Bronchial epithelial cell (primary cell): ENCODE measurements at regions not wholly inside any gene's neighbourhood (a gene's known extent, or its start where the extent isn't known, plus 50 kb on each side); places are given as distances from the start of the nearest gene placed in this dataset.
A peak's percentile ranks its signal among the peaks of the same experiment; 100 is the strongest.

Experiments used
- DNase-seq: peaks from one replicate; pipeline ENCODE4 v3.0.0-alpha.2; 2010; ENCODE audit warnings: low read depth
- FAIRE-seq: peaks from 2 replicates; lab custom pipeline; 2011; peaks lifted over from hg19 to GRCh38; lab: Jason Lieb, UNC
- H3K27me3 ChIP-seq: 2 replicates; pipeline ENCODE4 v1.5.1; 2011; ENCODE audit warnings: low read length; ENCODE audit not compliant: control insufficient read depth, insufficient read depth
- H3K36me3 ChIP-seq: 2 replicates; pipeline ENCODE4 v1.5.1; 2011; ENCODE audit warnings: low read length; ENCODE audit not compliant: control insufficient read depth, insufficient read depth
- H3K4me3 ChIP-seq: 2 replicates; pipeline ENCODE4 v1.5.1; 2011; ENCODE audit warnings: mild to moderate bottlenecking, low read depth, low read length, control low read depth
- TF ChIP-seq, protein P1 (sequence below): IDR thresholded peaks from 2 replicates; pipeline ENCODE4 v1.5.1; 2011; ENCODE audit warnings: mild to moderate bottlenecking, moderate library complexity, low read length, control low read depth, inconsistent platforms; ENCODE audit not compliant: insufficient read depth, severe bottlenecking

DNA sequence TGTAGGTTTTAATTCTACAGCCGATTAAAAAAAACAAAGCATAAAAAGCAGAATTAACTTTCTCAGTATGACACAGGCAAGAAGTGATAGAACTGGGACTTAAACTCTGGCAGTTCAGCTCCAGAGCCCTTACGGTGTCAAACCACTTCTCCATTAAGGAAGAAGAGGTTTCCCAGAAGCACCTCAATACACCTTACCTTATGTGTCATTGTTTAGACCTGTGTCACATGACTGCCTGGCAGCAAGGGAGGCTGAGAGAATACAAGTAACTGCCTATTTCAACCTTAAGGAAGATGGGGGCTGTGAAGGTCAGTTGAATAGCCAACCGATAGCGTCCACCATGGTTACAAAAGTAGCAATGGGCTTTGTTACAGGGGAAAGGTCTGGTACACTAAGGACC lies 54.6 kb upstream of the ARHGAP5 start:
- DNase-seq (peak; percentile 26), FAIRE-seq (no peak)
- Histone ChIP-seq H3K27me3 (no peaks in the 10 kb centered on the region), H3K36me3 (no peaks in the 10 kb centered on the region), H3K4me3 (no peak overlapping the region)
- TF ChIP-seq, protein P1, sequence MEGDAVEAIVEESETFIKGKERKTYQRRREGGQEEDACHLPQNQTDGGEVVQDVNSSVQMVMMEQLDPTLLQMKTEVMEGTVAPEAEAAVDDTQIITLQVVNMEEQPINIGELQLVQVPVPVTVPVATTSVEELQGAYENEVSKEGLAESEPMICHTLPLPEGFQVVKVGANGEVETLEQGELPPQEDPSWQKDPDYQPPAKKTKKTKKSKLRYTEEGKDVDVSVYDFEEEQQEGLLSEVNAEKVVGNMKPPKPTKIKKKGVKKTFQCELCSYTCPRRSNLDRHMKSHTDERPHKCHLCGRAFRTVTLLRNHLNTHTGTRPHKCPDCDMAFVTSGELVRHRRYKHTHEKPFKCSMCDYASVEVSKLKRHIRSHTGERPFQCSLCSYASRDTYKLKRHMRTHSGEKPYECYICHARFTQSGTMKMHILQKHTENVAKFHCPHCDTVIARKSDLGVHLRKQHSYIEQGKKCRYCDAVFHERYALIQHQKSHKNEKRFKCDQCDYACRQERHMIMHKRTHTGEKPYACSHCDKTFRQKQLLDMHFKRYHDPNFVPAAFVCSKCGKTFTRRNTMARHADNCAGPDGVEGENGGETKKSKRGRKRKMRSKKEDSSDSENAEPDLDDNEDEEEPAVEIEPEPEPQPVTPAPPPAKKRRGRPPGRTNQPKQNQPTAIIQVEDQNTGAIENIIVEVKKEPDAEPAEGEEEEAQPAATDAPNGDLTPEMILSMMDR = no peak

DNA sequence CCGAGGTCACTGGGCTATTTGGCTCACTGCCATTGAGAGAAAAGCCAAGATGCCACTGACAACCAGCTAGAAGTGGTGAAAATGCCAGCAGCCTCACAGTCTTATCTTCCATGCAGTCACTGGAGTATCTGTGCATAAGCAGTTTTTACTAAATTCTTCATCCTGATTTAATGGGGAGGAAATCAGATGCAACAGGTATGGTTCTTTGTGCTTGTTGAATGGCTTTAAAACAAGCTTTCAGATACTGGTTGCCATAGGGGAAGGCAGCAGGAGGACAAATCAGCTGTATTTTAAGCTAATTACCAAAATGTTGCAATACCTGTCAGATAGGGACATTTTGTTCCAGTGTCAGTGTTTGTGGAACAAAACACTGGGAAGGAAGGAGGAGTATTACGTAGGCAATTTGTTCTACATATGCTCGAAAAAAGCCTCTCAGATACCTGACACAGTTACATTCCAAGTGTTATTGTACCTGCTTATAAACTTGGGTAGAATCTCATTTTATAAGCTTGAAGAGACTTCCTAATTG lies 54.1 kb upstream of the ARHGAP5 start:
- TF ChIP-seq, protein P1 = no peak
- Histone ChIP-seq H3K4me3 (no peak overlapping the region), H3K36me3 (no peaks in the 10 kb centered on the region), H3K27me3 (no peaks in the 10 kb centered on the region)
- no peak for FAIRE-seq
- DNase-seq = peak; percentile 12

DNA sequence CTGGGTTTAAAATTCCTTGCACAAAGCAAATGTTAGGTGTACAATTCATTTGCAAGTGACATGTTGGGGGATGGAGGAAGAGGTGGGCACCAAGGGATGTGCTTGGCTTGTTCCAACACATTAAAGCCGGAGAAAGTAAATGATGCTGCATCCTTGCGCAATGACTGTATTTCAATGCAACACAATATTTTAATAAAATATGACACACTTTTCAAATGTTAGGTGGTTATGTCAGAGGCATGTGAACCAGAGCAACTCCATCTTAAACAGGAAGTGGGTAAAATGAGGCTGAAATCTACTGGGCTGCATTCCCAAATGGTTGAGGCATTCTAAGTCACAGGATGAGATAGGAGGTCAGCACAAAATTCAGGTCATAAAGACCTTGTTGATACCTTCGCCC lies 53.6 kb upstream of the ARHGAP5 start:
- no peaks in the 10 kb centered on the region for H3K27me3 ChIP-seq
- FAIRE-seq = no peak
- H3K36me3 ChIP-seq = no peaks in the 10 kb centered on the region
- peak; percentile 42 for DNase-seq
- TF ChIP-seq, protein P1 = no peak
- H3K4me3 ChIP-seq = no peak overlapping the region

DNA sequence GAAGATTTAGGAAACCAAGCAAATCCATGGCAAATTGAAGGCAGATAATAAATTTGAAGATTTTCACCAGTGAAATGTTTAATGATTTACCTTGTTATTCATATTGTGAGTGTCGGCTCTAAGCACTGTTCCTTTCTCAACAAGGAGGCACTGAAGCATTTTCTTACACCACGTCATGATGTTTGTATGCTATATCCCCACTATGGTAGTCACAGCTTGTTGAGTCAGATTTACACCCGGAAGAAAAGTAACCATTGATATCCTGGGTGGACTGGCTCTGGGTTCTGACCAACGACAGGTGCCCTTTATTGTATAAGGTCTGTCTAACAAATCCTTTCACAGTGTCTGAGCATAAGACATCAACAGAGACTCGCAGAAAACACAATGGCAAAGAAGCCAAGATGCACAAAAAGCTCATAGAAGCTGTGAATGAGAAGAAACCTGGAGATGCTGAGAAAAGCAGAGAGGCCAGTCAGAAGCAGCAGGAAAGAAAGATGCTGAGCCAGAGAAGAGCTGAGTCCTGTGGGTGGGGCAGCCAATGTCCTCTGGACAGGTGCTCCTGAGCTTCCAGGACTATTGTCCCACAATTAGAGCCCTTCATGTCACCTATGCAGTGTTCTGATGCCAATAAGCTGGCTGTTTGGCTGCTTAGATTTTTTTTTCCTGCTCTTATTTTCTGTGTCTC lies 49.7 kb upstream of the ARHGAP5 start:
- Histone ChIP-seq H3K4me3 (no peak overlapping the region), H3K27me3 (no peaks in the 10 kb centered on the region), H3K36me3 (no peaks in the 10 kb centered on the region)
- TF ChIP-seq, protein P1 = no peak
- no peak for FAIRE-seq
- peak; percentile 83 for DNase-seq
